ENCODE measurements at regions not wholly inside any gene's neighbourhood (a gene's known extent, or its start where the extent isn't known, plus 50 kb on each side); places are given as distances from the start of the nearest gene placed in this dataset.

DNA sequence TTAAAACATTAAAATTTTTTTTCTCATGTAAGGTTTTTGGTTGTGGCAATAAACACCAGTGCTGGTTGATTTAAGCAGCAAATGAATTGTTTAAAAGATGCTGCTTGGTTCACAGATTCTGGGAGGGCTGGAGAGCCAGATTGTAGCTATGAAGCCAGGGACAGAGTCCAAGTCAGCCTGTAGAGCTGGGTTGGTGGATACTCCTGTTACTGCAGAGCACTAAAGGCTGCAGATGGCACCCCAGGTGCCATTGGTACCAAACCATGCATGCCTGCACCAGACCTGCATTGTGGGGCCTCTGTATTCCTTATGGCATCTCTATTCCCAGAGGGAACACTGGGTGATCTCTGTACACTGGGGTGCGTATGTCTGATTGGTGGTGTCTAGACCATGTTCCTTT, 113.3 kb downstream of the SNAPC1 start:
- Histone ChIP-seq H3K27me3 (replicated peaks; ENCODE audit: control insufficient read depth, insufficient read depth, low read length) (no peaks in the 10 kb centered on the region), H3K4me3 (ENCODE audit: low read depth, low read length) (no peak overlapping the region), H3K9me3 (peaks cover 5% of the 10 kb centered on the region), H3K4me1 (no peaks in the 10 kb centered on the region), H3K36me3 (ENCODE audit: control insufficient read depth, insufficient read depth, low read length) (no peaks in the 10 kb centered on the region)
- no peak overlapping the region for H3K4me3 Mint-ChIP-seq (ENCODE audit: unreplicated experiment)
- H3K27me3 Mint-ChIP-seq (ENCODE audit: insufficient read depth, unreplicated experiment), result peaks cover 24% of the 10 kb centered on the region
- DNase-seq, result no peak
- no peak for TF ChIP-seq CTCF (IDR thresholded peaks at IDR 0.05; ENCODE audit: insufficient read depth in 1 of 2, low read depth in 1 of 2, low read length in 1 of 2, severe bottlenecking in 1 of 2, unreplicated experiment in 1 of 2)
- ChIA-PET POLR2A (no interaction called here), CTCF (no interaction called here)
- no TSS peak for BruUV-seq (replicated peaks)
- intact Hi-C loops (cut with micrococcal nuclease; ENCODE audit: unreplicated experiment), result no loop called here
- peaks cover 4% of the 10 kb centered on the region for H3K36me3 Mint-ChIP-seq (ENCODE audit: insufficient read depth, unreplicated experiment)
- H3K27ac Mint-ChIP-seq (ENCODE audit: unreplicated experiment), result no peak overlapping the region
- peaks cover 8% of the 10 kb centered on the region for H3K9me3 Mint-ChIP-seq (ENCODE audit: unreplicated experiment)
- H3K4me1 Mint-ChIP-seq (ENCODE audit: low read depth, unreplicated experiment), result no peaks in the 10 kb centered on the region

DNA sequence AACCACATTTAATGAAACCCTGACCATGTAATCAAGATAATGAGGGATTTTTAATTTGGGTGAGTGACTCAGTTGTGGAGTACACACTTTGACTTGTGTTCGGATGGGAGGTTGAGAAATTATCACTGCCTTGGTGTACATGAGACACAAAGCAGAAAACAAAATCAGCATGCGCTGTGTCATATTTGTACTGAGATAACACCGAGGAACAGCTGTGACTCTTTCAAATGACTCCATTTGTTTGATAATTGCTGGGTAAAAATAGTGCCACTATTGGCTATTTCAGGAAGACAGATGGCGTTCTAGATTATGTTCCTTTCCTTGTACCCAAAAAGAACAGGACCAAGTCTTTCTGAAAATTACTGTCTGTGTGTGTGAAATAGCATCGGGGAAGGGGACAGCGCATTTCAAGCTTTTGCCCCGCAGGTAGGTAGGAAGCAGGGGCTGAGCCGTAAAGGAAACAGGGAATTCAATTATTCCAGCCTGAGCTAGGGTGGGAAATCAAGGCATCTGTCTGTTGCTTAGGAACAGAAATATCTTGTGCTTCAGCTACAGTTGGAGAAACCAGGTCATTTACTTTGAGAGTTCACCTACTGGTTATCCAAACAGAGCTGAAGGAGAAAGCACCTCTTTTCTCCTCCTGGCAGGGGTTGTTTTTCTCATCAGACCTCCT, 114.3 kb downstream of the SNAPC1 start:
- intact Hi-C loops (cut with micrococcal nuclease; ENCODE audit: unreplicated experiment), result no loop called here
- no peaks in the 10 kb centered on the region for H3K4me1 Mint-ChIP-seq (ENCODE audit: low read depth, unreplicated experiment)
- CTCF ChIA-PET, result no interaction called here
- Histone ChIP-seq H3K36me3 (ENCODE audit: control insufficient read depth, insufficient read depth, low read length) (no peaks in the 10 kb centered on the region), H3K9me3 (no peaks in the 10 kb centered on the region), H3K4me1 (no peaks in the 10 kb centered on the region), H3K27me3 (replicated peaks; ENCODE audit: control insufficient read depth, insufficient read depth, low read length) (no peaks in the 10 kb centered on the region), H3K4me3 (ENCODE audit: low read depth, low read length) (no peak overlapping the region)
- POLR2A ChIA-PET, result no interaction called here
- no peaks in the 10 kb centered on the region for H3K9me3 Mint-ChIP-seq (ENCODE audit: unreplicated experiment)
- H3K36me3 Mint-ChIP-seq (ENCODE audit: insufficient read depth, unreplicated experiment), result peaks cover 4% of the 10 kb centered on the region
- TF ChIP-seq CTCF (IDR thresholded peaks at IDR 0.05; ENCODE audit: insufficient read depth in 1 of 2, low read depth in 1 of 2, low read length in 1 of 2, severe bottlenecking in 1 of 2, unreplicated experiment in 1 of 2), result no peak
- peaks cover 28% of the 10 kb centered on the region for H3K27me3 Mint-ChIP-seq (ENCODE audit: insufficient read depth, unreplicated experiment)
- no peak overlapping the region for H3K27ac Mint-ChIP-seq (ENCODE audit: unreplicated experiment)
- BruUV-seq (replicated peaks), result no TSS peak
- no peak overlapping the region for H3K4me3 Mint-ChIP-seq (ENCODE audit: unreplicated experiment)
- no peak for DNase-seq

GRCh38 chr14:61877035-61877390, 114.8 kb downstream of the SNAPC1 start:
- Mint-ChIP-seq H3K27ac (ENCODE audit: unreplicated experiment) (no peak overlapping the region), H3K36me3 (ENCODE audit: insufficient read depth, unreplicated experiment) (peaks cover 4% of the 10 kb centered on the region), H3K4me3 (ENCODE audit: unreplicated experiment) (no peak overlapping the region), H3K27me3 (ENCODE audit: insufficient read depth, unreplicated experiment) (peaks cover 28% of the 10 kb centered on the region), H3K9me3 (ENCODE audit: unreplicated experiment) (no peaks in the 10 kb centered on the region), H3K4me1 (ENCODE audit: low read depth, unreplicated experiment) (no peaks in the 10 kb centered on the region)
- H3K27me3 ChIP-seq (replicated peaks; ENCODE audit: control insufficient read depth, insufficient read depth, low read length), result no peaks in the 10 kb centered on the region
- ChIA-PET CTCF (no interaction called here), POLR2A (no interaction called here)
- H3K9me3 ChIP-seq, result no peaks in the 10 kb centered on the region
- TF ChIP-seq CTCF (IDR thresholded peaks at IDR 0.05; ENCODE audit: insufficient read depth in 1 of 2, low read depth in 1 of 2, low read length in 1 of 2, severe bottlenecking in 1 of 2, unreplicated experiment in 1 of 2), result no peak
- no peak for DNase-seq
- no peak overlapping the region for H3K4me3 ChIP-seq (ENCODE audit: low read depth, low read length)
- no TSS peak for BruUV-seq (replicated peaks)
- no peaks in the 10 kb centered on the region for H3K4me1 ChIP-seq
- intact Hi-C loops (cut with micrococcal nuclease; ENCODE audit: unreplicated experiment), result no loop called here
- no peaks in the 10 kb centered on the region for H3K36me3 ChIP-seq (ENCODE audit: control insufficient read depth, insufficient read depth, low read length)
